ENCODE measurements at regions not wholly inside any gene's neighbourhood (a gene's known extent, or its start where the extent isn't known, plus 50 kb on each side); places are given as distances from the start of the nearest gene placed in this dataset.

- Histone ChIP-seq H3K36me3 (replicated peaks; ENCODE audit: low read depth, low read length) (no peaks in the 10 kb centered on the region), H3K27ac (ENCODE audit: low read length) (no peak overlapping the region), H3K79me2 (ENCODE audit: low read length) (no peaks in the 10 kb centered on the region), H3K4me2 (ENCODE audit: low read length) (no peak overlapping the region), H3K27me3 (ENCODE audit: low read depth, low read length) (no peaks in the 10 kb centered on the region), H3K4me1 (ENCODE audit: low read length) (no peaks in the 10 kb centered on the region), H3K4me3 (ENCODE audit: low read length) (no peak overlapping the region), H3K9me3 (ENCODE audit: insufficient read depth, low read length) (no peaks in the 10 kb centered on the region), H3K9ac (ENCODE audit: low read length) (no peak overlapping the region), H4K20me1 (ENCODE audit: insufficient read depth, low read length) (no peaks in the 10 kb centered on the region), H2AFZ (ENCODE audit: low read depth, low read length) (no peak overlapping the region)
- TF ChIP-seq CTCF (IDR thresholded peaks at IDR 0.05; ENCODE audit: low read depth, low read length) (no peak), EZH2phosphoT487 (IDR thresholded peaks at IDR 0.05; ENCODE audit: low read depth) (no peak)
Observed at GRCh38 chrX:39971760-39972159, 126.0 kb downstream of the BCOR start.

- no peak for TF ChIP-seq EZH2phosphoT487 (IDR thresholded peaks at IDR 0.05; ENCODE audit: low read depth)
- TF ChIP-seq CTCF (IDR thresholded peaks at IDR 0.05; ENCODE audit: low read depth, low read length) = no peak
- Histone ChIP-seq H2AFZ (ENCODE audit: low read depth, low read length) (no peak overlapping the region), H3K79me2 (ENCODE audit: low read length) (no peaks in the 10 kb centered on the region), H3K4me2 (ENCODE audit: low read length) (no peak overlapping the region), H4K20me1 (ENCODE audit: insufficient read depth, low read length) (no peaks in the 10 kb centered on the region), H3K4me1 (ENCODE audit: low read length) (no peaks in the 10 kb centered on the region), H3K4me3 (ENCODE audit: low read length) (no peak overlapping the region), H3K27me3 (ENCODE audit: low read depth, low read length) (no peaks in the 10 kb centered on the region), H3K9ac (ENCODE audit: low read length) (no peak overlapping the region), H3K36me3 (replicated peaks; ENCODE audit: low read depth, low read length) (no peaks in the 10 kb centered on the region), H3K9me3 (ENCODE audit: insufficient read depth, low read length) (no peaks in the 10 kb centered on the region), H3K27ac (ENCODE audit: low read length) (no peak overlapping the region)
Observed at GRCh38 chrX:39972340-39972739, 125.4 kb downstream of the BCOR start.

- Histone ChIP-seq H3K27me3 (ENCODE audit: low read depth, low read length) (no peaks in the 10 kb centered on the region), H3K27ac (ENCODE audit: low read length) (no peak overlapping the region), H3K4me2 (ENCODE audit: low read length) (no peak overlapping the region), H3K4me1 (ENCODE audit: low read length) (no peaks in the 10 kb centered on the region), H3K9me3 (ENCODE audit: insufficient read depth, low read length) (no peaks in the 10 kb centered on the region), H4K20me1 (ENCODE audit: insufficient read depth, low read length) (no peaks in the 10 kb centered on the region), H3K9ac (ENCODE audit: low read length) (no peak overlapping the region), H3K4me3 (ENCODE audit: low read length) (no peak overlapping the region), H3K79me2 (ENCODE audit: low read length) (no peaks in the 10 kb centered on the region), H3K36me3 (replicated peaks; ENCODE audit: low read depth, low read length) (no peaks in the 10 kb centered on the region), H2AFZ (ENCODE audit: low read depth, low read length) (no peak overlapping the region)
- TF ChIP-seq CTCF (IDR thresholded peaks at IDR 0.05; ENCODE audit: low read depth, low read length) (no peak), EZH2phosphoT487 (IDR thresholded peaks at IDR 0.05; ENCODE audit: low read depth) (no peak)
Observed at GRCh38 chrX:39973810-39974209, 123.9 kb downstream of the BCOR start.

- no peak overlapping the region for H2AFZ ChIP-seq (ENCODE audit: low read depth, low read length)
- H3K4me1 ChIP-seq (ENCODE audit: low read length) = no peaks in the 10 kb centered on the region
- no peaks in the 10 kb centered on the region for H3K36me3 ChIP-seq (replicated peaks; ENCODE audit: low read depth, low read length)
- H3K79me2 ChIP-seq (ENCODE audit: low read length) = no peaks in the 10 kb centered on the region
- H4K20me1 ChIP-seq (ENCODE audit: insufficient read depth, low read length) = no peaks in the 10 kb centered on the region
- no peaks in the 10 kb centered on the region for H3K9me3 ChIP-seq (ENCODE audit: insufficient read depth, low read length)
- H3K4me2 ChIP-seq (ENCODE audit: low read length) = no peak overlapping the region
- no peaks in the 10 kb centered on the region for H3K27me3 ChIP-seq (ENCODE audit: low read depth, low read length)
- no peak overlapping the region for H3K9ac ChIP-seq (ENCODE audit: low read length)
- no peak overlapping the region for H3K27ac ChIP-seq (ENCODE audit: low read length)
- no peak for TF ChIP-seq EZH2phosphoT487 (IDR thresholded peaks at IDR 0.05; ENCODE audit: low read depth)
- no peak for TF ChIP-seq CTCF (IDR thresholded peaks at IDR 0.05; ENCODE audit: low read depth, low read length)
- no peak overlapping the region for H3K4me3 ChIP-seq (ENCODE audit: low read length)
Observed at GRCh38 chrX:39974270-39974669, 123.5 kb downstream of the BCOR start.

All from OCI-LY3 (cell line).